Right atrium auricular region (tissue), 2 donors: ENCODE measurements at regions not wholly inside any gene's neighbourhood (a gene's known extent, or its start where the extent isn't known, plus 50 kb on each side); places are given as distances from the start of the nearest gene placed in this dataset.

Experiments
- DNase-seq: peaks from one replicate; pipeline ENCODE4 v3.0.0-alpha.2; 2019; ENCODE audit warnings: low spot score
- H3K27ac ChIP-seq, 2 donors: fragments of 200-600 bp; sonication (generic); 1 replicate in 1 of 2; 2 replicates in 1 of 2; pipeline ENCODE4 v1.5.1; 2016 to 2019
- H3K27me3 ChIP-seq, 2 donors: fragments of 200-600 bp; sonication (generic); one replicate each; pipeline versions ENCODE4 v1.5.1 to v1.6.0; 2017 to 2019
- H3K36me3 ChIP-seq: fragments of 200-600 bp; sonication (generic); one replicate; pipeline ENCODE4 v1.5.1; 2016
- H3K4me1 ChIP-seq, 2 donors: fragments of 200-600 bp; sonication (generic); one replicate each; pipeline versions ENCODE4 v1.5.1 to v1.6.0; 2017 to 2019
- H3K4me3 ChIP-seq, 2 donors: fragments of 200-600 bp; sonication (generic); 1 replicate in 1 of 2; 2 replicates in 1 of 2; pipeline ENCODE4 v1.5.1; 2017 to 2019; ENCODE audit warnings: mild to moderate bottlenecking in 1 of 2, moderate library complexity in 1 of 2
- H3K9me3 ChIP-seq, 2 donors: fragments of 200-600 bp; sonication (generic); one replicate each; pipeline ENCODE4 v1.5.1; 2019
- TF ChIP-seq, protein P1 (sequence below), 2 donors: fragments of 200-600 bp; sonication (generic); IDR thresholded peaks; one replicate each; pipeline ENCODE4 v1.5.1; 2019; ENCODE audit warnings: antibody characterized with exemption in 2 of 2

DNA sequence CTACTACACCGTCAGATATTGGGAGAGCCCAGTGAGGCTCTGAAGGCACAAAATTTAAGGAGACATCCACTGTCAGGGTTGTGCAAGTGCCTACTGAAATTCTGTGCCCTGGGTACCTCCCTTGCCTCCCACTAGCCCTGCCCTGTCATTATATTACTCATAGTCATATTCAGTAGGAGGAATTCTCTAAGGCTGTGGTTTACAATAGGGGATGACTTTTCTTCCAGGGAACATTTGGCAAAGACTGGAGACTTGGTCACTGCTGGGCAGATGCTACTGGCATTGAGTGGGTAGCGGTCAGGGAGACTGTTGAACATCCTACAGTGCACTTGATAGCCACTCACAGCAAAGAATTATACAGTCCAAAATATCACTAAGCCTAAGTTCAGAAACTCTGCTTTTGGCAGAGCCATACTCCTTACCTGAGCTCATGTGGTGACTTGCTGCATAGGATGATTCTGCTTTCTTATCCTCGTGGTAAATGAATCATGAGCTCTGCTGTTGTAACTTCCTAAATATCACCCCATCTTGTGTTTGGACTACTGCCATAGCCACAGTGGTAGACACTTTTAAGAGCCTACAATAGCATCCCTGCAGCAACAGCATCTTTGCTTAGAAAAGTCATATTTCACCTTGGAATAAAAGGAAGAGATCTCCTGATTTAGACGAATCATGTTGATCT is 563.4 kb upstream of the PLXNA2 start:
- no peaks in the 10 kb centered on the region for H3K4me1 ChIP-seq
- TF ChIP-seq, protein P1, sequence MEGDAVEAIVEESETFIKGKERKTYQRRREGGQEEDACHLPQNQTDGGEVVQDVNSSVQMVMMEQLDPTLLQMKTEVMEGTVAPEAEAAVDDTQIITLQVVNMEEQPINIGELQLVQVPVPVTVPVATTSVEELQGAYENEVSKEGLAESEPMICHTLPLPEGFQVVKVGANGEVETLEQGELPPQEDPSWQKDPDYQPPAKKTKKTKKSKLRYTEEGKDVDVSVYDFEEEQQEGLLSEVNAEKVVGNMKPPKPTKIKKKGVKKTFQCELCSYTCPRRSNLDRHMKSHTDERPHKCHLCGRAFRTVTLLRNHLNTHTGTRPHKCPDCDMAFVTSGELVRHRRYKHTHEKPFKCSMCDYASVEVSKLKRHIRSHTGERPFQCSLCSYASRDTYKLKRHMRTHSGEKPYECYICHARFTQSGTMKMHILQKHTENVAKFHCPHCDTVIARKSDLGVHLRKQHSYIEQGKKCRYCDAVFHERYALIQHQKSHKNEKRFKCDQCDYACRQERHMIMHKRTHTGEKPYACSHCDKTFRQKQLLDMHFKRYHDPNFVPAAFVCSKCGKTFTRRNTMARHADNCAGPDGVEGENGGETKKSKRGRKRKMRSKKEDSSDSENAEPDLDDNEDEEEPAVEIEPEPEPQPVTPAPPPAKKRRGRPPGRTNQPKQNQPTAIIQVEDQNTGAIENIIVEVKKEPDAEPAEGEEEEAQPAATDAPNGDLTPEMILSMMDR (IDR thresholded peaks at IDR 0.05): no peak
- no peak overlapping the region for H3K27ac ChIP-seq
- no peaks in the 10 kb centered on the region for H3K9me3 ChIP-seq
- no peaks in the 10 kb centered on the region for H3K27me3 ChIP-seq
- DNase-seq: no peak
- no peaks in the 10 kb centered on the region for H3K36me3 ChIP-seq
- no peak overlapping the region for H3K4me3 ChIP-seq

- no peak overlapping the region for H3K27ac ChIP-seq
- no peaks in the 10 kb centered on the region for H3K9me3 ChIP-seq
- TF ChIP-seq, protein P1 (IDR thresholded peaks at IDR 0.05): no peak
- no peaks in the 10 kb centered on the region for H3K27me3 ChIP-seq
- no peak for DNase-seq
- no peaks in the 10 kb centered on the region for H3K4me1 ChIP-seq
- H3K4me3 ChIP-seq: no peak overlapping the region
- H3K36me3 ChIP-seq: no peaks in the 10 kb centered on the region
These were observed 564.1 kb upstream of the PLXNA2 start for GRCh38 chr1:208808301-208808700.

DNA sequence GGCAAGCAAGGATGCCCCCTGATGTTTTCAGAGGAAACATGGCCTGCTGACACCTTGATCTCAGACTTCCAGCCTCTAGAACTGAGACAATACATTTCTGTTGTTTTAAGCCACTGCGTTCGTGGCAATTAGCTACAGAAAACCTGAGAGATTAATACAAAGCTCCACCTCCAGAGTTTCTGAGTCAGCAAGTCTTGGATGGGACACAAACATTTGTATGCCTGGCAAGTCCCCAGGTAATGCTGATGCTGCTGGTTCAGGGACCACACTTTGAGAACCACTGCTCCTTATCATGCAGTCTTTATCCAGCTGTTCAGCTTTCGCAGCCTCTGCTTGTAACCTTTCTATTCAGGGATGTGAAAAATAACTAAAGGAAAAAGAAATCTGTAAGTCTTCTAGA is 565.7 kb upstream of the PLXNA2 start:
- Histone ChIP-seq H3K9me3 (no peaks in the 10 kb centered on the region), H3K4me1 (no peaks in the 10 kb centered on the region), H3K27me3 (no peaks in the 10 kb centered on the region), H3K4me3 (no peak overlapping the region), H3K27ac (no peak overlapping the region), H3K36me3 (no peaks in the 10 kb centered on the region)
- TF ChIP-seq, protein P1 (IDR thresholded peaks at IDR 0.05): no peak
- DNase-seq: no peak

- H3K4me3 ChIP-seq: no peak overlapping the region
- no peaks in the 10 kb centered on the region for H3K4me1 ChIP-seq
- H3K27ac ChIP-seq: no peak overlapping the region
- TF ChIP-seq, protein P1 (IDR thresholded peaks at IDR 0.05): no peak
- DNase-seq: no peak
- H3K36me3 ChIP-seq: no peaks in the 10 kb centered on the region
- no peaks in the 10 kb centered on the region for H3K27me3 ChIP-seq
- H3K9me3 ChIP-seq: no peaks in the 10 kb centered on the region
These were observed 574.7 kb upstream of the PLXNA2 start for GRCh38 chr1:208818770-208819445.

DNA sequence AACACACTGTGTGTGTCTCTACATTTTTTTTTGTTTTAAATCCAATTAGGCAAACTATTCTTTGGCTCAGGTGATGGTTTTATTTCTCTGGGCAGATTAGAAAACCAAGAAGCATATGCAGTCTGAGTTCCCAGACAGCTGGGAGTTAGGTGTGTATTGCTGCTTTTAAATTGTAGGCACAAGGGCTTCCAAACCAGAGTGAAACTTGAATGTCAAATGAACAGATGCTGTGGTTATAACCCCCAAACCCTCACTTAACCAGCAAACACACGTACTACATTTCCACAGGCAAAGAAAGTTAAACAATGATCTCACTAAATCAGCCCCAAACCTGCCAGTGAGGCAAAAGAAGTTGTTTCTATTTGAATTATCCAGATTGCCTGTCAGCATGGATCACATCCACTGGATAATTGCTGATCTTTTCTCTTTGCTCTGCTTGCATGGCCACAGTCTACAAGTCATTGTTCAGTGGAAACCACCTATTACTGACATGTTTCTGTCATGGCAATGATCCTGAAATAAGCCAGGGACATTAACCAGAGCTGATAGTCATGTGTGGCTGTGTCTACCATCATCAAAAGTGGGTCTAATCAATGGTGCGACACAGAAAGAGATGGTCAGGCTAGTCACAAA is 576.5 kb upstream of the PLXNA2 start:
- DNase-seq: no peak
- Histone ChIP-seq H3K36me3 (no peaks in the 10 kb centered on the region), H3K4me3 (no peak overlapping the region), H3K27ac (no peak overlapping the region), H3K4me1 (no peaks in the 10 kb centered on the region), H3K9me3 (no peaks in the 10 kb centered on the region), H3K27me3 (no peaks in the 10 kb centered on the region)
- TF ChIP-seq, protein P1 (IDR thresholded peaks at IDR 0.05): no peak
